ENCODE measurements at regions not wholly inside any gene's neighbourhood (a gene's known extent, or its start where the extent isn't known, plus 50 kb on each side); places are given as distances from the start of the nearest gene placed in this dataset.

DNA sequence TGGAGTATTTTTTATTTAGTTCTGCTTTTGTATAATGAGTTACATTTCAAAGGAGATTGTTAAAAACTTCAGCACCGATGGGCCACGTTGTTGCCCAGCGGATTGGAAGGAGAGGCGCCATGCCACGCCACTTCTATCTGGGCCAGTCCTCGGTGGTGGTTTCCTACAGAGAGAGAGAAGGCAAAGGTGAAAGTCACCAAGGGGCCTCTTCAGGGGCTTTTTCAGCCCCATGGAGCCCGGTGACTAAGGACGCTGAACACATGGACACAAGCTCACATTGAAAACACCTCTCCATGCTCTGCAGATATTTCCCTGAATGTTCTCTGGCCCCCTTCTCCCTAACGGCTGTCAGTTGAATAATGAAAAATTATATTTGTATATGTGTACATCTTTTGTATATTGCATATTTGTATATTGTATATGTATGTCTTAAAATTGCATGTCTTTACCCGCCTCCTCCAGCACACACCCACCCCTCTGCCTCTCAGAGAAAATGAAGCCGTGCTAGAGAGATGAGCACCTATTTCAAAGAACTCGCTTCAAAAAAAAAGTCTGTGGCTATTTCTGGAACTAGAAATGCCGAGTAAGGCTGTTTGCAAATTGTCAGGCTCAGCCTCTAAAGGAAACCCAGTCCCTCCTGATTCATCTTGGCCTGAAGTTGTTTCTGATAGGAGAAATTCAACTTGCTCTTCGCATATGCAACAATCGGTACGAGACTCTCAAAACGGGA, 91.9 kb upstream of the CDH4 start:
- TF ChIP-seq POLR2A (IDR thresholded peaks at IDR 0.05; ENCODE audit: low read depth, low read length) (no peak), POLR2AphosphoS5 (IDR thresholded peaks at IDR 0.05; ENCODE audit: low read depth, low read length) (no peak), SPI1 (IDR thresholded peaks at IDR 0.05; ENCODE audit: low read depth, low read length) (no peak)

All from GM12891 (cell line).